ENCODE measurements at regions not wholly inside any gene's neighbourhood (a gene's known extent, or its start where the extent isn't known, plus 50 kb on each side); places are given as distances from the start of the nearest gene placed in this dataset.
"Not testable (repeated sequence)": the region's sequence is repeated elsewhere in the genome, so short reads cannot be mapped to it uniquely, and the experiment has no call there.

GRCh38 chr1:30100524-30100862, 622.9 kb downstream of the MATN1 start:
- no peak for DNase-seq (ENCODE audit: low read depth)
- no peak overlapping the region for H3K4me3 ChIP-seq (ENCODE audit: low read depth, low read length)
- in situ Hi-C loops (cut with HindIII; ENCODE audit: low sequenced_read_pairs), result loop anchor here (25.0 kb wide), 2 partner anchors 738 to 863 kb away; partner anchors contain the start of genes MECR and PTPRU
- TF ChIP-seq CTCF (IDR thresholded peaks at IDR 0.05; ENCODE audit: low read depth, low read length, missing control alignments), result no peak

DNA sequence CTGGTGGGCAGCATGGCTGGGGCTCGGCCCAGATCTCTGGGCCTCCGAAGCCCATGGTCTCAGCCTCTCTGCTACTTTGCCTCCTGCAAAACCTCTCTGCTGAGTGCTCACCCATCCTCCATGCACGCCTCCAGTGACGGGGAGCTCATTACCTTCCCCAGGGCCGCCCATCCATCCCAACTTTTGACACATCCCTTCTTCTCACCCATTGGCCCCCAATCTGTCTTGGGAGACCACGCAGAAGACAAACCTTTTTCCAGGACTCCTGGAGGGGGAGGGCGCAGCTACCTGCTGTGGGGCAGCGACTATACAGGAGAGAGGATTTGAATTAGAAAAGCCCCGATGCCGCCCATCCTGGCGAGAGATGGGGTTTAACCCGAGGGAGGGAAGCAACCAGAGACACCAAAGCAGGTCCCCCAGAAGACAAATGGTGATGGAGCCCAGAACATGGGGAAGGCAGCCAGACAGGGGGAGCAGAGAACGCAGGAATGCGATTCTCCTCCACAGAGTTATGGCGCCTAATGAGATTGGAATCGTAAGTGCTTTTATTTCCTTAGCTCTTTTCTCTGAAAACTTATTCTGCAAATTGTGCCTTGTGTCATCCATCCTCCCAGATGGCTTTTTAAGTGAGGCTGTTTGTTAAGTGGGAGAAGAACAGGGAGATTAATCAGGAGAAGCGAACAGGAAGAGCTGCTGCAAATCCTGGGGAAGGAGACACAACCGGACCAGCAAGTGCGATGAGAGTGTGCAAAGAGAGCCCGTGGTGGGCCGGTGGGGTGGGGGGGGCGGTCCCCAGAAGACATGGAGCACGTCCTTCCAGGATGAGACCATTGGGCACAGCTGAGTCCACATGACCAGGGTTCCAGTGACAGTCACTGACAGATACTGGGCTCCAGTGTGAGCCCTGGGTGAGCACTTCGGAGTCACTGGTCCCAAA, 623.5 kb downstream of the MATN1 start:
- no peak for TF ChIP-seq CTCF (IDR thresholded peaks at IDR 0.05; ENCODE audit: low read depth, low read length, missing control alignments)

GRCh38 chr1:30097851-30098250, 625.5 kb downstream of the MATN1 start:
- in situ Hi-C loops (cut with HindIII; ENCODE audit: low sequenced_read_pairs); DNase-seq (ENCODE audit: low read depth); H3K4me3 ChIP-seq (ENCODE audit: low read depth, low read length): not testable (repeated sequence)

More for the DNA sequence above, 623.5 kb downstream of the MATN1 start:
- no peak overlapping the region for H3K4me3 ChIP-seq (ENCODE audit: low read depth, low read length)
- in situ Hi-C loops (cut with HindIII; ENCODE audit: low sequenced_read_pairs), result loop anchor here (25.0 kb wide), 2 partner anchors 738 to 863 kb away; partner anchors contain the start of genes MECR and PTPRU
- DNase-seq (ENCODE audit: low read depth), result no peak

GRCh38 chr1:30095451-30096025, 627.8 kb downstream of the MATN1 start:
- H3K4me3 ChIP-seq (ENCODE audit: low read depth, low read length), result no peak overlapping the region
- DNase-seq (ENCODE audit: low read depth), result no peak
- no peak for TF ChIP-seq CTCF (IDR thresholded peaks at IDR 0.05; ENCODE audit: low read depth, low read length, missing control alignments)
- in situ Hi-C loops (cut with HindIII; ENCODE audit: low sequenced_read_pairs), result no loop called here

- TF ChIP-seq CTCF (IDR thresholded peaks at IDR 0.05; ENCODE audit: low read depth, low read length, missing control alignments), result no peak
- in situ Hi-C loops (cut with HindIII; ENCODE audit: low sequenced_read_pairs), result no loop called here
- no peak overlapping the region for H3K4me3 ChIP-seq (ENCODE audit: low read depth, low read length)
- DNase-seq (ENCODE audit: low read depth), result no peak
Measured at GRCh38 chr1:30095051-30095450, 628.3 kb downstream of the MATN1 start.

- in situ Hi-C loops (cut with HindIII; ENCODE audit: low sequenced_read_pairs), result no loop called here
- no peak for TF ChIP-seq CTCF (IDR thresholded peaks at IDR 0.05; ENCODE audit: low read depth, low read length, missing control alignments)
- no peak overlapping the region for H3K4me3 ChIP-seq (ENCODE audit: low read depth, low read length)
- no peak for DNase-seq (ENCODE audit: low read depth)
Measured at GRCh38 chr1:30092051-30092858, 631.1 kb downstream of the MATN1 start.
